ENCODE measurements at regions not wholly inside any gene's neighbourhood (a gene's known extent, or its start where the extent isn't known, plus 50 kb on each side); places are given as distances from the start of the nearest gene placed in this dataset.

- ATAC-seq (ENCODE audit: low FRiP score in 2 of 2) = no peak
- H3K27ac ChIP-seq = no peak overlapping the region
- no peaks in the 10 kb centered on the region for H3K4me1 ChIP-seq
- no peak for DNase-seq
- no peak for TF ChIP-seq POLR2A (IDR thresholded peaks at IDR 0.05)
- no peak for TF ChIP-seq EP300 (IDR thresholded peaks at IDR 0.05)
- no peak for TF ChIP-seq CTCF (IDR thresholded peaks at IDR 0.05)
- no peak overlapping the region for H3K4me3 ChIP-seq
- no peaks in the 10 kb centered on the region for H3K27me3 ChIP-seq
- no peaks in the 10 kb centered on the region for H3K36me3 ChIP-seq
- WGBS, 2 donors = 88 to 95% methylated on average over 7 to 8 of the region's 8 CpGs
- no peaks in the 10 kb centered on the region for H3K9me3 ChIP-seq
Observed at GRCh38 chr2:3043726-3044125, 333.9 kb downstream of the EIPR1 start.

DNA sequence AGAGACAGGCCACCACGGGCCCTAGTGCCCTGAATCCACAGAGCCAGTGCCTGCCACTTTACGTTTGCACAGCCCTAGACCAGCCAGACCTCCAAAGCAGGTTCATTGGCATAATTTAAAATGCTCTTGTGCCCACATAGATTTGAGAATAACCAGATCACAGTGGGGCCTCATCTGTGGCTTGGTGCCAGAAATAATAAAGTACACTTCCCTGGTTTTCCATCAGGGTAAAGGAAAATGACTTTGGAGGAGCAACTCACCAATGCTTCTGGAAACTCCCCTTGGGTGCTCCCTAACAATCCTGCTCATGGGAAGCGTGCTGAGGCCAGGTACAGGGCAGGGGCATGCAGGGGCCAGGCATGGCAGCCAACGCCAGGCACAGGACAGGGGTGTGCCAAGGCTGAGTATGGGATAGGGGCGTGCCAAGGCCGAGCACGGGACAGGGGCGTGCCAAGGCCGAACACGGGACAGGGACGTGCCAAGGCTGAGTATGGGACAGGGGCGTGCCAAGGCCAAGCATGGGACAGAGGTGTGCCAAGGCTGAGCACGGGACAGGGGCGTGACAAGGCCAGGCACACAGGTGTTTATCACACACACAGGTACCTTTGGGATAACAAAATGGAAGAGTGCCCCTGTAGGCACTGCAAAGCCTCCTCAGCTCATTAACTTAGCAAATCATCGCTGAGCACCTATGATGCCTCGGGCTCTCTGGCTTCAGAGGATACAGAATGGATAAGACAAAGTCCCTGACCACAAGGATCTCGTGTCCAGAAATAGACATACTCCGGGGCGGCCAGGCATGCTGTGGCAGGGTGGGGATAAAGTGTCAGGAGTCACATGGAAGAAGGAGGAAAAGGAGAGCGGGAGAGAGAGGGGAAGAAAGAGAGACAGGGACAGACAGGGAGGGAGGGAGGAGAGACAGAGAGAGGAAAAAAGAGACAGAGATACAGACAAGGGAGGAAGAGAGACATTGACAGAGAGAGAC lies 334.7 kb downstream of the EIPR1 start:
- no peak overlapping the region for H3K27ac ChIP-seq
- H3K4me1 ChIP-seq = no peaks in the 10 kb centered on the region
- H3K27me3 ChIP-seq = no peaks in the 10 kb centered on the region
- no peak for TF ChIP-seq POLR2AphosphoS5 (IDR thresholded peaks at IDR 0.05)
- TF ChIP-seq EP300 (IDR thresholded peaks at IDR 0.05) = no peak
- TF ChIP-seq POLR2A (IDR thresholded peaks at IDR 0.05) = no peak
- no peak for TF ChIP-seq CTCF (IDR thresholded peaks at IDR 0.05)
- no peaks in the 10 kb centered on the region for H3K36me3 ChIP-seq
- H3K4me3 ChIP-seq = no peak overlapping the region
- WGBS, 2 donors = 83 to 84% methylated on average over 20 of the region's 20 CpGs
- no peaks in the 10 kb centered on the region for H3K9me3 ChIP-seq
- peak in 1 of 2 donors; percentile 51 for DNase-seq
- peak in 1 of 2 donors; percentile 15 for ATAC-seq (ENCODE audit: low FRiP score in 2 of 2)

DNA sequence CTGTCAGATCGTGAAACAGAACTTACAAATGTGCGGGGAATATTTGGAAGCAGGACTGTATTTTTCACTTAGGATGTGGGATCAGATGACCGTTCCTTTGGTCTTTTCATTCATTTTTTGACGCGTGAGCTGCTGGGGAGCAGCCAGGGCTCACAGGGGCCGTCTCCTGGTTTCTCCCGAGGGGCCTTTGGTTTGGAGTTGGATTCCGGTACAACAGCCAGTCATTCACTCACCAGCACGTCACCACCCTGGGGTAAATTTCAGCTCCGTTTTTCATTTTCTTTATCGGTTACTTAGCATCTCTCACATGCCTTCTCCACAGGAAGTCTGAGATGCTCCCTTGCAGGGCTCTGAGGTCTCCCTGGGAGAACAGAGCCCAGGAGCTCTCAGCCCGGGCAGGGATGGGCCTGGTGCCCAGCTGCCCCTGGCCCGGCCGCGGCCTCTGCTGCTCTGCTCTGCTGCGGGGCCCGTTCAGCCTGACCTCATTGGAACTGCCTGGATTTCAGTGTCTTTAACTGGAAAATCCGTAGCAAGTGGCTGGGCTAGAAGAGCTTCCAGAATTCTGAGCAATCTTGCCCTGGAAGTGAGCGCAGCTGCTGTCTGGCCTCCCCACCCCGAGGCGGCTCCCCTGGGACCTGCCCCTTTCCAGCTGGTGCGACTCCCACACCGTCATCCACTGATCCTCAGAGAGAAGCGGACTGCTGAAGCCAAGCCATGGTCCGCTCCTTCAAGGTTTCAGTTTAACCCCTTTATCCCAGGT lies 335.6 kb downstream of the EIPR1 start:
- H3K9me3 ChIP-seq = no peaks in the 10 kb centered on the region
- ATAC-seq (ENCODE audit: low FRiP score in 2 of 2) (peak in 1 of 2 donors; percentile 10), DNase-seq (peak in 1 of 2 donors; percentile 60)
- 70 to 83% methylated on average over 19 to 24 of the region's 25 CpGs for WGBS, 2 donors
- no peak overlapping the region for H3K4me3 ChIP-seq
- no peak overlapping the region for H3K27ac ChIP-seq
- TF ChIP-seq POLR2AphosphoS5 (IDR thresholded peaks at IDR 0.05) = no peak
- no peak for TF ChIP-seq EP300 (IDR thresholded peaks at IDR 0.05)
- no peak for TF ChIP-seq POLR2A (IDR thresholded peaks at IDR 0.05)
- TF ChIP-seq CTCF (IDR thresholded peaks at IDR 0.05) = no peak
- no peaks in the 10 kb centered on the region for H3K36me3 ChIP-seq
- no peaks in the 10 kb centered on the region for H3K27me3 ChIP-seq
- no peaks in the 10 kb centered on the region for H3K4me1 ChIP-seq

GRCh38 chr2:3041246-3041645 lies 336.4 kb downstream of the EIPR1 start:
- H3K4me3 ChIP-seq = no peak overlapping the region
- ATAC-seq (ENCODE audit: low FRiP score in 2 of 2) (no peak), DNase-seq (peak in 1 of 2 donors; percentile 46)
- no peaks in the 10 kb centered on the region for H3K36me3 ChIP-seq
- H3K9me3 ChIP-seq = no peaks in the 10 kb centered on the region
- H3K27me3 ChIP-seq = no peaks in the 10 kb centered on the region
- no peak overlapping the region for H3K27ac ChIP-seq
- TF ChIP-seq POLR2A (IDR thresholded peaks at IDR 0.05) (no peak), POLR2AphosphoS5 (IDR thresholded peaks at IDR 0.05) (no peak), CTCF (IDR thresholded peaks at IDR 0.05) (no peak), EP300 (IDR thresholded peaks at IDR 0.05) (no peak)
- WGBS, 2 donors = 90 to 94% methylated on average over 17 of the region's 17 CpGs
- H3K4me1 ChIP-seq = no peaks in the 10 kb centered on the region
